D721Med (cell line): ENCODE measurements at regions not wholly inside any gene's neighbourhood (a gene's known extent, or its start where the extent isn't known, plus 50 kb on each side); places are given as distances from the start of the nearest gene placed in this dataset.

ENCODE experiments used
- DNase-seq: peaks from one replicate; pipeline ENCODE4 v3.0.0; 2011; ENCODE audit warnings: low spot score; ENCODE audit not compliant: insufficient read length
- FAIRE-seq: peaks from 2 replicates; lab custom pipeline; 2011; peaks lifted over from hg19 to GRCh38; lab: Jason Lieb, UNC
- CTCF ChIP-seq: IDR thresholded peaks from 2 replicates; pipeline ENCODE4 v1.5.1; 2012; ENCODE audit warnings: mild to moderate bottlenecking, control low read depth; ENCODE audit not compliant: insufficient read depth; ENCODE audit errors: missing control alignments

GRCh38 chr12:65662590-65662989, 161.7 kb upstream of the HMGA2 start:
- FAIRE-seq: no peak

GRCh38 chr12:65663097-65663496, 161.2 kb upstream of the HMGA2 start:
- no peak for TF ChIP-seq CTCF
- DNase-seq (no peak), FAIRE-seq (no peak)

More at GRCh38 chr12:65662590-65662989, 161.7 kb upstream of the HMGA2 start:
- no peak for DNase-seq
- TF ChIP-seq CTCF: no peak

GRCh38 chr12:65663648-65664047, 160.6 kb upstream of the HMGA2 start:
- TF ChIP-seq CTCF: no peak
- DNase-seq: no peak
- FAIRE-seq: no peak

GRCh38 chr12:65664715-65665250, 159.5 kb upstream of the HMGA2 start:
- FAIRE-seq: no peak
- DNase-seq: no peak
- TF ChIP-seq CTCF: no peak

GRCh38 chr12:65665817-65666216, 158.5 kb upstream of the HMGA2 start:
- no peak for TF ChIP-seq CTCF
- DNase-seq: no peak
- no peak for FAIRE-seq

GRCh38 chr12:65666876-65667275, 157.4 kb upstream of the HMGA2 start:
- DNase-seq (no peak), FAIRE-seq (no peak)

More at GRCh38 chr12:65666876-65667275, 157.4 kb upstream of the HMGA2 start:
- no peak for TF ChIP-seq CTCF
